ENCODE measurements at regions not wholly inside any gene's neighbourhood (a gene's known extent, or its start where the extent isn't known, plus 50 kb on each side); places are given as distances from the start of the nearest gene placed in this dataset.

- DNase-seq (ENCODE audit: low read depth in 2 of 2), result no peak
Observed at GRCh38 chr9:89807682-89808075, 202.9 kb downstream of the GADD45G start.

- no peak for DNase-seq (ENCODE audit: low read depth in 2 of 2)
Observed at GRCh38 chr9:89808076-89808755, 203.4 kb downstream of the GADD45G start.

- no peak for DNase-seq (ENCODE audit: low read depth in 2 of 2)
Observed at GRCh38 chr9:89808756-89809181, 204.0 kb downstream of the GADD45G start.

- no peak for DNase-seq (ENCODE audit: low read depth in 2 of 2)
Observed at GRCh38 chr9:89810431-89810830, 205.6 kb downstream of the GADD45G start.

- no peak for DNase-seq (ENCODE audit: low read depth in 2 of 2)
Observed at GRCh38 chr9:89811356-89811755, 206.5 kb downstream of the GADD45G start.

GRCh38 chr9:89811886-89812450 lies 207.2 kb downstream of the GADD45G start:
- no peak for DNase-seq (ENCODE audit: low read depth in 2 of 2)

GRCh38 chr9:89812556-89813181 lies 207.9 kb downstream of the GADD45G start:
- DNase-seq (ENCODE audit: low read depth in 2 of 2), result no peak

- DNase-seq (ENCODE audit: low read depth in 2 of 2), result no peak
Observed at GRCh38 chr9:89813482-89813881, 208.7 kb downstream of the GADD45G start.

GRCh38 chr9:89814340-89815040 lies 209.7 kb downstream of the GADD45G start:
- no peak for DNase-seq (ENCODE audit: low read depth in 2 of 2)

GRCh38 chr9:89815061-89815902 lies 210.5 kb downstream of the GADD45G start:
- DNase-seq (ENCODE audit: low read depth in 2 of 2), result no peak

GRCh38 chr9:89815903-89816573 lies 211.2 kb downstream of the GADD45G start:
- DNase-seq (ENCODE audit: low read depth in 2 of 2), result no peak

- no peak for DNase-seq (ENCODE audit: low read depth in 2 of 2)
Observed at GRCh38 chr9:89817151-89817950, 212.5 kb downstream of the GADD45G start.

- DNase-seq (ENCODE audit: low read depth in 2 of 2), result no peak
Observed at GRCh38 chr9:89820337-89820736, 215.5 kb downstream of the GADD45G start.

GRCh38 chr9:89821081-89821480 lies 216.3 kb downstream of the GADD45G start:
- no peak for DNase-seq (ENCODE audit: low read depth in 2 of 2)

- DNase-seq (ENCODE audit: low read depth in 2 of 2), result no peak
Observed at GRCh38 chr9:89822996-89823395, 218.2 kb downstream of the GADD45G start.

GRCh38 chr9:89825669-89826068 lies 220.9 kb downstream of the GADD45G start:
- no peak for DNase-seq (ENCODE audit: low read depth in 2 of 2)

- no peak for DNase-seq (ENCODE audit: low read depth in 2 of 2)
Observed at GRCh38 chr9:89826186-89826585, 221.4 kb downstream of the GADD45G start.

- DNase-seq (ENCODE audit: low read depth in 2 of 2), result no peak
Observed at GRCh38 chr9:89829346-89829745, 224.5 kb downstream of the GADD45G start.

GRCh38 chr9:89835666-89836065 lies 230.9 kb downstream of the GADD45G start:
- no peak for DNase-seq (ENCODE audit: low read depth in 2 of 2)

All from stimulated activated CD4-positive, alpha-beta T cell treated with anti-CD3 and anti-CD28 coated beads, Interleukin-1b, Interleukin-23, amount 100 ng/mL, for 1 hour (primary cell).